Epithelial cell of esophagus (primary cell): ENCODE measurements at regions not wholly inside any gene's neighbourhood (a gene's known extent, or its start where the extent isn't known, plus 50 kb on each side); places are given as distances from the start of the nearest gene placed in this dataset.
"Not testable (repeated sequence)": the region's sequence is repeated elsewhere in the genome, so short reads cannot be mapped to it uniquely, and the experiment has no call there.

Source experiments
- DNase-seq: peaks from one replicate; pipeline ENCODE4 v3.0.0; 2010; ENCODE audit warnings: low read depth
- H3K4me3 ChIP-seq: 2 replicates; pipeline ENCODE4 v1.5.1; 2011; ENCODE audit warnings: mild to moderate bottlenecking, low read length, control low read depth
- CTCF ChIP-seq: IDR thresholded peaks from 2 replicates; pipeline ENCODE4 v1.5.1; 2011; ENCODE audit warnings: low read depth, mild to moderate bottlenecking, low read length, control low read depth, inconsistent platforms; ENCODE audit not compliant: insufficient read depth; ENCODE audit errors: missing control alignments

GRCh38 chr10:90089719-90090118 is 388.3 kb downstream of the KIF20B start:
- DNase-seq = no peak
- no peak for TF ChIP-seq CTCF
- H3K4me3 ChIP-seq = no peak overlapping the region

DNA sequence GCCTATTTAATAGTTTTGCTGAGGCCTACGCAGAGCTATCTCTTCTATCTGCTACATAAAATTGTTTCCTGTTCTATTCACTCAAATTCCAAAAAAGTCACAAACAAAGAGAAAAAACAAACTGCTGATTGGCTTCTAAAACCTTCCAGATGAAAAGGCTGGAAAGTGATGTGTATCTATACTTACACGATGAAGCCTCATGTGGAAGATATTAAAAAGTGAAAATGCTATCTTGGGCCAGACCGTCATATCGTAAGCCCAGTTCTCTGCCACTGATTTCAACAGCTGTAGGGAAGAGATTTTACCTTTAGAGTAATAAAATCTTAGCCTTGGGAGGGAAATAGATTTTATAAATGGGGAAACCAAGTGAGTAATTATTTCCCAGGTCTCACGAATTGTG is 394.8 kb downstream of the KIF20B start:
- DNase-seq = no peak
- no peak overlapping the region for H3K4me3 ChIP-seq
- no peak for TF ChIP-seq CTCF

DNA sequence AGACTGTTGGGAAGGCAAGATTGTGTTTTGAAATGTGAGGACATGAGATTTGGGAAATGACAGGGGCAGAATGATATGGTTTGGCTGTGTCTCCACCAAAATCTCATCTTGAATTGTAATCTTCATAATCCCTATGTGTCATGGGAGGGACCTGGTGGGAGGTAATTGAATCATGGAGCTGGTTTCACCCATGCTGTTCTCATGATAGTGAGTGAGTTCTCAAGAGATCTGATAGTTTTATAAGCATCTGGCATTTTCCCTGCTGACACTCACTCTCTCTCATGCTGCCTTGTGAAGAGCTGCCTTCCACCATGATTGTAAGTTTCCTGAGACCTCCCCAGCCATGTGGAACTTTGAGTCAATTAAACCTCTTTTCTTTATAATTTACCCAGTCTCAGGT is 406.2 kb downstream of the KIF20B start:
- DNase-seq, H3K4me3 ChIP-seq: not testable (repeated sequence)

DNA sequence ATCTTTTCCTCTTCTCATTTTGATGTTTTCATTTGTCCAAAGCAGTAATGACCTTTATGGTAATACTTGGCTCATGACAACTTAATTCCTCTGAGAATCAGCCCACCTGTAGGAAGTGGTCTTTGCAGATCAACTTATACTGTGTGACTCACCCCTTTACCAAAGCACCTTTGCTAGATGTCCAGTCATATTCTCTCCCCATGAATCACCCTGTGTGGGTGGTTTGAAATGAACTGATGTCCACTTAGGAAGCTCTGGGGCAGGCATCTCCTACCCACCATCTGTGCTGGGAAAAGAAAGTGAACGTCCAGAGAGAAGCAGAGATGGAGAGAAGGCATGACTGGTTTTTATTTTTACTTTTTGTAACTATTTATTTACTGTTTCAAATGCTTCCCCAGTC is 410.3 kb downstream of the KIF20B start:
- DNase-seq = no peak
- no peak overlapping the region for H3K4me3 ChIP-seq
- TF ChIP-seq CTCF = no peak

DNA sequence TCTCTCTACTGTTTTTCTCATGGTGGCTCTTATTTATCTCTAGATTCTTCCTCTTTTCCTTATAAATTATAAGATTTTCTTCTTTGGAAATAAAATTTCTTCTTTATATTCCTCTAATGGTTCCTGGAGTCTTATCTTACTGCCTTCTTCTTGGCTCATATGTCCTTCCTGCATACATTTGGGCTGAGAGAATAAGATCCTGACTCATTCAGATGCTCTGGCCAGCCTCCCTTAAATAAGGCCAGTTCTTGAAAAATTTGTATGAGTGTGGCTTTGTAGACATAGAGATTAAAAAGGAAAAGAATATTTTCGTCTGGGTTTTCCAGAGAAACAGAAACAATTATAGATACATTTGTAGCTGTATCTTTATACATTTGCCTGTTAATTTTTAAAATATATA is 411.3 kb downstream of the KIF20B start:
- no peak for DNase-seq
- no peak for TF ChIP-seq CTCF
- H3K4me3 ChIP-seq = no peak overlapping the region

- DNase-seq, H3K4me3 ChIP-seq: not testable (repeated sequence)
Observed at GRCh38 chr10:90118567-90118966, 417.2 kb downstream of the KIF20B start.

DNA sequence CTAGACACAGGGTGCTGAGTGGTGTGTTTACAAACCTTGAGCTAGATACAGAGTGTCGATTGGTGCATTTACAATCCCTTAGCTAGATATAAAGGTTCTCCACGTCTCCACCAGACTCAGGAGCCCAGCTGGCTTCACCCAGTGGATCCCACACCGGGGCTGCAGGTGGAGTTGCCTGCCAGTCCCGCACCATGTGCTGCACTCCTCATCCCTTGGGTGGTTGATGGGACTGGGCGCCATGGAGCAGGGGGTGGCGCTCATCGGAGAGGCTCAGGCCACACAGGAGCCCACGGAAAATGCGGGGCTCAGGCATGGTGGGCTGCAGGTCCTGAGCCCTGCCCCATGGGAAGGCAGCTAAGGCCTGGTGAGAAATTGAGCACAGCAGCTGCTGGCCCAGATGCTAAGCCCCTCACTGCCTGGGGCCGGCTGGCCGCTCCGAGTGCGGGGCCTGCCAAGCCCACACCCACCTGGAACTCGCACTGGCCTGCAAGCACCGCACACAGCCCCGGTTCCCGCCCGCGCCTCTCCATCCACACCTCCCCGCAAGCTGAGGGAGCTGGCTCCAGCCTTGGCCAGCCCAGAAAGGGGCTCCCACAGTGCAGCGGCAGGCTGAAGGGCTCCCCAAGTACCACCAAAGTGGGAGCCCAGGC is 418.4 kb downstream of the KIF20B start:
- DNase-seq, H3K4me3 ChIP-seq: not testable (repeated sequence)

DNA sequence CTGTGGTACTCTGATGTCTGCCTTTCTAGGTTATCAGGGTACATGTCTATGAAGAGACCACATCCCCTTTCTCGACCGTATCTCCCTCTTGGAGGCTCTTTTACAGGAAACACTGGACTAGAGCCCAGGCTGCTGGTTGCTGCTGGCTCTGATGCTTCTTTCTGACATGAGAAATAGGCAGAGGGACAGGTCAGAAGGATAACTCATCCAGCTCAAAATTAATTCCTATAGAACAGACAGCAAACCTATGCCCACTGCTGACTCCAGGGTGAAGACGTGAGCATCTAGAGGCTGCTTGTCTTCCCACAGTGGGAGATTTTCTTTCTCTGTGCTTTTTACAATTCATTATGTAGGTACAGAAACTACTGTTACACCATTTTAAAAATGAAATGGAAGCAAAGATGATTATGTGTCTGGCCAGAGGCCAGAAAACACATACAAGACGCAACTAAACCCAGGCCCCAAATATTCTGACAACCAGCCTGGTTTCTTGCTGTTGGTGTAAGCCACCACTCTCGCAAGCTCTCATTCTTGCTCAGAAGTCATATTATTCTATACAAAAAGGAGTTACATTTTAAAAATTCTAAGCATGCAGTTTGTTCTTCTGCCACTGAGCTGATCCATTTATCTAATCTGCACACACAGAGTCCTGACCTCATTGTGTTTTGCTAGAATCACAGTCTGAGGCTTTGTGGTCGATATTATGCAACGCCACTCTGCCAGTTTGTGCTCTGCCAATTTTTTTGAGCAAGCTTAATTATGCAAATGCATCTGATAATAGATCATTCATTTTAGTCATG is 424.3 kb downstream of the KIF20B start:
- peak; percentile 46 for DNase-seq
- H3K4me3 ChIP-seq = no peak overlapping the region
- TF ChIP-seq CTCF = peak; percentile 16
